HG03354 (cell line): ENCODE measurements at regions not wholly inside any gene's neighbourhood (a gene's known extent, or its start where the extent isn't known, plus 50 kb on each side); places are given as distances from the start of the nearest gene placed in this dataset.

Source experiments
- ATAC-seq: cut with Tn5 transposase; IDR thresholded peaks from one replicate; pipeline ENCODE4 v1.9.1; 2021; ENCODE audit warnings: mild to moderate bottlenecking; ENCODE audit not compliant: unreplicated experiment, poor library complexity, severe bottlenecking

GRCh38 chr16:85296859-85297660 lies 184.8 kb upstream of the CIBAR2 start:
- no peak for ATAC-seq

GRCh38 chr16:85297881-85298280 lies 185.6 kb upstream of the CIBAR2 start:
- ATAC-seq, result no peak

- no peak for ATAC-seq
Measured at GRCh38 chr16:85300406-85300968, 188.2 kb upstream of the CIBAR2 start.

GRCh38 chr16:85301231-85301630 lies 189.0 kb upstream of the CIBAR2 start:
- ATAC-seq, result no peak

GRCh38 chr16:85302018-85302847 lies 190.0 kb upstream of the CIBAR2 start:
- no peak for ATAC-seq

GRCh38 chr16:85302848-85303353 lies 190.6 kb upstream of the CIBAR2 start:
- ATAC-seq, result no peak

GRCh38 chr16:85303354-85303883 lies 191.1 kb upstream of the CIBAR2 start:
- ATAC-seq, result no peak

GRCh38 chr16:85304337-85304736 lies 192.1 kb upstream of the CIBAR2 start:
- ATAC-seq, result no peak

- peak; percentile 65 for ATAC-seq
Measured at GRCh38 chr16:85306071-85306792, 194.0 kb upstream of the CIBAR2 start.

GRCh38 chr16:85306793-85307551 lies 194.7 kb upstream of the CIBAR2 start:
- ATAC-seq, result no peak

- ATAC-seq, result no peak
Measured at GRCh38 chr16:85307552-85308364, 195.5 kb upstream of the CIBAR2 start.

- ATAC-seq, result no peak
Measured at GRCh38 chr16:85308611-85309540, 196.6 kb upstream of the CIBAR2 start.

GRCh38 chr16:85309656-85310587 lies 197.7 kb upstream of the CIBAR2 start:
- ATAC-seq, result peak; percentile 40

GRCh38 chr16:85310868-85311585 lies 198.8 kb upstream of the CIBAR2 start:
- ATAC-seq, result no peak

- ATAC-seq, result no peak
Measured at GRCh38 chr16:85311741-85312140, 199.5 kb upstream of the CIBAR2 start.
